ENCODE measurements at regions not wholly inside any gene's neighbourhood (a gene's known extent, or its start where the extent isn't known, plus 50 kb on each side); places are given as distances from the start of the nearest gene placed in this dataset.
"Not testable (repeated sequence)": the region's sequence is repeated elsewhere in the genome, so short reads cannot be mapped to it uniquely, and the experiment has no call there.

- Histone ChIP-seq H3K9ac (ENCODE audit: insufficient read length) (no peak overlapping the region), H3K4me3 (no peak overlapping the region), H3K9me3 (ENCODE audit: low read depth, low read length) (no peaks in the 10 kb centered on the region), H3K36me3 (ENCODE audit: insufficient read depth, low read length) (no peaks in the 10 kb centered on the region), H3K27ac (no peak overlapping the region)
- no peak for TF ChIP-seq EZH2 (IDR thresholded peaks at IDR 0.05)
- TF ChIP-seq POLR2AphosphoS5 (IDR thresholded peaks at IDR 0.05; ENCODE audit: borderline replicate concordance, low read depth, low read length), result no peak
- no peak for TF ChIP-seq FOXP2 (optimal IDR thresholded peaks at IDR 0.05; ENCODE audit: control extremely low read depth, extremely low read length, insufficient read depth)
- DNase-seq (ENCODE audit: low read depth, low spot score), result no peak
These were observed 93.7 kb upstream of the DPH5 start for GRCh38 chr1:101119289-101119688.

GRCh38 chr1:101116006-101116405 is 90.4 kb upstream of the DPH5 start:
- Histone ChIP-seq H3K27ac (no peak overlapping the region), H3K9ac (ENCODE audit: insufficient read length) (no peak overlapping the region), H3K4me3 (no peak overlapping the region), H3K9me3 (ENCODE audit: low read depth, low read length) (no peaks in the 10 kb centered on the region), H3K36me3 (ENCODE audit: insufficient read depth, low read length) (no peaks in the 10 kb centered on the region)
- DNase-seq (ENCODE audit: low read depth, low spot score), result no peak
- TF ChIP-seq POLR2AphosphoS5 (IDR thresholded peaks at IDR 0.05; ENCODE audit: borderline replicate concordance, low read depth, low read length) (no peak), FOXP2 (optimal IDR thresholded peaks at IDR 0.05; ENCODE audit: control extremely low read depth, extremely low read length, insufficient read depth) (no peak), EZH2 (IDR thresholded peaks at IDR 0.05) (no peak)

GRCh38 chr1:101115112-101115511 is 89.5 kb upstream of the DPH5 start:
- no peak overlapping the region for H3K9ac ChIP-seq (ENCODE audit: insufficient read length)
- no peak for TF ChIP-seq POLR2AphosphoS5 (IDR thresholded peaks at IDR 0.05; ENCODE audit: borderline replicate concordance, low read depth, low read length)
- TF ChIP-seq EZH2 (IDR thresholded peaks at IDR 0.05), result no peak
- no peak for TF ChIP-seq FOXP2 (optimal IDR thresholded peaks at IDR 0.05; ENCODE audit: control extremely low read depth, extremely low read length, insufficient read depth)
- H3K4me3 ChIP-seq, result no peak overlapping the region
- H3K27ac ChIP-seq, result no peak overlapping the region
- no peaks in the 10 kb centered on the region for H3K9me3 ChIP-seq (ENCODE audit: low read depth, low read length)
- no peak for DNase-seq (ENCODE audit: low read depth, low spot score)
- H3K36me3 ChIP-seq (ENCODE audit: insufficient read depth, low read length), result no peaks in the 10 kb centered on the region

GRCh38 chr1:101114128-101114527 is 88.5 kb upstream of the DPH5 start:
- H3K9ac ChIP-seq (ENCODE audit: insufficient read length); H3K27ac ChIP-seq; H3K4me3 ChIP-seq; H3K36me3 ChIP-seq (ENCODE audit: insufficient read depth, low read length); H3K9me3 ChIP-seq (ENCODE audit: low read depth, low read length); DNase-seq (ENCODE audit: low read depth, low spot score): not testable (repeated sequence)

GRCh38 chr1:101112051-101112780 is 86.6 kb upstream of the DPH5 start:
- Histone ChIP-seq H3K36me3 (ENCODE audit: insufficient read depth, low read length) (no peaks in the 10 kb centered on the region), H3K9ac (ENCODE audit: insufficient read length) (no peak overlapping the region), H3K4me3 (no peak overlapping the region), H3K9me3 (ENCODE audit: low read depth, low read length) (no peaks in the 10 kb centered on the region), H3K27ac (no peak overlapping the region)
- TF ChIP-seq FOXP2 (optimal IDR thresholded peaks at IDR 0.05; ENCODE audit: control extremely low read depth, extremely low read length, insufficient read depth) (no peak), EZH2 (IDR thresholded peaks at IDR 0.05) (no peak), POLR2AphosphoS5 (IDR thresholded peaks at IDR 0.05; ENCODE audit: borderline replicate concordance, low read depth, low read length) (no peak)
- DNase-seq (ENCODE audit: low read depth, low spot score), result no peak

- Histone ChIP-seq H3K9ac (ENCODE audit: insufficient read length) (no peak overlapping the region), H3K4me3 (no peak overlapping the region), H3K27ac (no peak overlapping the region), H3K36me3 (ENCODE audit: insufficient read depth, low read length) (no peaks in the 10 kb centered on the region), H3K9me3 (ENCODE audit: low read depth, low read length) (no peaks in the 10 kb centered on the region)
- DNase-seq (ENCODE audit: low read depth, low spot score), result no peak
- no peak for TF ChIP-seq EZH2 (IDR thresholded peaks at IDR 0.05)
- no peak for TF ChIP-seq POLR2AphosphoS5 (IDR thresholded peaks at IDR 0.05; ENCODE audit: borderline replicate concordance, low read depth, low read length)
- no peak for TF ChIP-seq FOXP2 (optimal IDR thresholded peaks at IDR 0.05; ENCODE audit: control extremely low read depth, extremely low read length, insufficient read depth)
These were observed 85.9 kb upstream of the DPH5 start for GRCh38 chr1:101111461-101111860.

- TF ChIP-seq POLR2AphosphoS5 (IDR thresholded peaks at IDR 0.05; ENCODE audit: borderline replicate concordance, low read depth, low read length), result no peak
- TF ChIP-seq EZH2 (IDR thresholded peaks at IDR 0.05), result no peak
- TF ChIP-seq FOXP2 (optimal IDR thresholded peaks at IDR 0.05; ENCODE audit: control extremely low read depth, extremely low read length, insufficient read depth), result no peak
- Histone ChIP-seq H3K9me3 (ENCODE audit: low read depth, low read length) (no peaks in the 10 kb centered on the region), H3K36me3 (ENCODE audit: insufficient read depth, low read length) (no peaks in the 10 kb centered on the region), H3K27ac (no peak overlapping the region), H3K9ac (ENCODE audit: insufficient read length) (no peak overlapping the region), H3K4me3 (no peak overlapping the region)
- no peak for DNase-seq (ENCODE audit: low read depth, low spot score)
These were observed 84.2 kb upstream of the DPH5 start for GRCh38 chr1:101109791-101110190.

GRCh38 chr1:101108111-101108500 is 82.5 kb upstream of the DPH5 start:
- H3K4me3 ChIP-seq, result no peak overlapping the region
- no peak overlapping the region for H3K9ac ChIP-seq (ENCODE audit: insufficient read length)
- no peaks in the 10 kb centered on the region for H3K36me3 ChIP-seq (ENCODE audit: insufficient read depth, low read length)
- DNase-seq (ENCODE audit: low read depth, low spot score), result no peak
- H3K27ac ChIP-seq, result no peak overlapping the region
- no peak for TF ChIP-seq EZH2 (IDR thresholded peaks at IDR 0.05)
- TF ChIP-seq FOXP2 (optimal IDR thresholded peaks at IDR 0.05; ENCODE audit: control extremely low read depth, extremely low read length, insufficient read depth), result no peak
- no peak for TF ChIP-seq POLR2AphosphoS5 (IDR thresholded peaks at IDR 0.05; ENCODE audit: borderline replicate concordance, low read depth, low read length)
- no peaks in the 10 kb centered on the region for H3K9me3 ChIP-seq (ENCODE audit: low read depth, low read length)

GRCh38 chr1:101107496-101108110 is 82.0 kb upstream of the DPH5 start:
- no peak overlapping the region for H3K27ac ChIP-seq
- TF ChIP-seq EZH2 (IDR thresholded peaks at IDR 0.05), result no peak
- TF ChIP-seq POLR2AphosphoS5 (IDR thresholded peaks at IDR 0.05; ENCODE audit: borderline replicate concordance, low read depth, low read length), result no peak
- no peak for TF ChIP-seq FOXP2 (optimal IDR thresholded peaks at IDR 0.05; ENCODE audit: control extremely low read depth, extremely low read length, insufficient read depth)
- no peak overlapping the region for H3K4me3 ChIP-seq
- no peaks in the 10 kb centered on the region for H3K36me3 ChIP-seq (ENCODE audit: insufficient read depth, low read length)
- no peak overlapping the region for H3K9ac ChIP-seq (ENCODE audit: insufficient read length)
- no peak for DNase-seq (ENCODE audit: low read depth, low spot score)
- no peaks in the 10 kb centered on the region for H3K9me3 ChIP-seq (ENCODE audit: low read depth, low read length)

Data from SK-N-MC (cell line).